PC-9 (cell line): ENCODE measurements at regions not wholly inside any gene's neighbourhood (a gene's known extent, or its start where the extent isn't known, plus 50 kb on each side); places are given as distances from the start of the nearest gene placed in this dataset.

Experiments used
- BruUV-seq: library from RNA; stranded (reverse); fragments of 400-500 nt; replicated peaks from 2 replicates; lab custom pipeline; 2021; lab: Mats Ljungman, UMichigan
- CTCF ChIA-PET: fragments of 300-600 bp; sonication (Branson Sonifier 250); formaldehyde crosslinking; loops from one replicate; lab custom pipeline; 2022; ENCODE audit warnings: antibody characterized with exemption; lab: Charles Lee
- POLR2A ChIA-PET: fragments of 300-600 bp; sonication (Branson Sonifier 250); formaldehyde crosslinking; loops from one replicate; lab custom pipeline; 2022; ENCODE audit warnings: antibody characterized with exemption; ENCODE audit not compliant: unreplicated experiment; lab: Charles Lee
- DNase-seq, 2 experiments: peaks; one replicate each; pipeline versions ENCODE4 v3.0.0 to v3.0.0-alpha.2; 2015 to 2022; ENCODE audit warnings: mixed read lengths in 1 of 2
- H2AFZ ChIP-seq: fragments of 200-600 bp; sonication (generic); 2 replicates; pipeline ENCODE4 v1.8.1; 2017; ENCODE audit warnings: antibody characterized with exemption
- H3F3A ChIP-seq: fragments of 200-600 bp; sonication (generic); 2 replicates; pipeline ENCODE4 v1.8.1; 2017; ENCODE audit warnings: antibody characterized with exemption, mild to moderate bottlenecking, low read depth; ENCODE audit not compliant: insufficient read depth
- H3K27ac ChIP-seq: fragments of 200-600 bp; sonication (generic); 2 replicates; pipeline ENCODE4 v1.6.1; 2016; ENCODE audit warnings: mixed run types
- H3K27me3 ChIP-seq: fragments of 200-600 bp; sonication (generic); 2 replicates; pipeline ENCODE4 v1.6.1; 2016; ENCODE audit warnings: low read depth, mixed run types; ENCODE audit not compliant: insufficient read depth
- H3K36me3 ChIP-seq: fragments of 200-600 bp; sonication (generic); 2 replicates; pipeline ENCODE4 v1.6.1; 2016; ENCODE audit warnings: low read depth, mixed run types
- H3K4me1 ChIP-seq: fragments of 200-600 bp; sonication (generic); replicated peaks from 2 replicates; pipeline ENCODE4 v1.6.1; 2016; ENCODE audit warnings: mixed run types; ENCODE audit not compliant: insufficient read depth
- H3K4me2 ChIP-seq: fragments of 200-600 bp; sonication (generic); 2 replicates; pipeline ENCODE4 v1.6.1; 2017; ENCODE audit warnings: mixed run types
- H3K4me3 ChIP-seq: fragments of 200-600 bp; sonication (generic); 2 replicates; pipeline ENCODE4 v1.6.1; 2016; ENCODE audit warnings: mixed run types
- H3K79me2 ChIP-seq: fragments of 200-600 bp; sonication (generic); 2 replicates; pipeline ENCODE4 v1.6.1; 2017; ENCODE audit warnings: low read depth, mixed run types
- H3K9me2 ChIP-seq: fragments of 200-600 bp; sonication (generic); 2 replicates; pipeline ENCODE4 v1.8.1; 2017; ENCODE audit warnings: mild to moderate bottlenecking; ENCODE audit not compliant: insufficient read depth
- H3K9me3 ChIP-seq: fragments of 200-600 bp; sonication (generic); 2 replicates; pipeline ENCODE4 v1.8.1; 2016; ENCODE audit warnings: low read depth; ENCODE audit not compliant: insufficient read depth
- H4K20me1 ChIP-seq: fragments of 200-600 bp; sonication (generic); 2 replicates; pipeline ENCODE4 v1.8.1; 2017; ENCODE audit not compliant: insufficient read depth
- CTCF ChIP-seq: fragments of 200-600 bp; sonication (generic); conservative IDR thresholded peaks from 2 replicates; pipeline ENCODE4 v1.6.1; 2017; ENCODE audit warnings: mixed run types, antibody characterized with exemption, mild to moderate bottlenecking, moderate library complexity
- EZH2 ChIP-seq: fragments of 200-600 bp; sonication (generic); IDR thresholded peaks from 2 replicates; pipeline ENCODE4 v1.8.0; 2017; ENCODE audit warnings: antibody characterized with exemption, low read depth
- intact Hi-C: fragments of 100-400 bp; cut with micrococcal nuclease; formaldehyde crosslinking; loops from one replicate; pipeline ENCODE4 v1.10.0; 2022; ENCODE audit not compliant: unreplicated experiment

- Histone ChIP-seq H3K4me1 (no peaks in the 10 kb centered on the region), H2AFZ (no peak overlapping the region), H3K4me3 (no peak overlapping the region), H4K20me1 (no peaks in the 10 kb centered on the region), H3K9me3 (no peaks in the 10 kb centered on the region), H3K27me3 (no peaks in the 10 kb centered on the region), H3K27ac (no peak overlapping the region), H3K36me3 (no peaks in the 10 kb centered on the region), H3F3A (no peaks in the 10 kb centered on the region), H3K9me2 (no peaks in the 10 kb centered on the region), H3K79me2 (no peaks in the 10 kb centered on the region), H3K4me2 (no peak overlapping the region)
- intact Hi-C loops: loop anchor here (5.0 kb wide), 1 partner anchor 492 kb away; no protein-coding TSS in a partner anchor
- CTCF ChIA-PET: no interaction called here
- no peak for DNase-seq
- POLR2A ChIA-PET: no interaction called here
- no peak for TF ChIP-seq EZH2
- no TSS peak for BruUV-seq
These were observed 252.9 kb downstream of the RNF152 start for GRCh38 chr18:61639886-61640285.

GRCh38 chr18:61637905-61638595, 254.8 kb downstream of the RNF152 start:
- Histone ChIP-seq H2AFZ (no peak overlapping the region), H3K27me3 (no peaks in the 10 kb centered on the region), H3F3A (no peaks in the 10 kb centered on the region), H3K9me3 (no peaks in the 10 kb centered on the region), H3K36me3 (no peaks in the 10 kb centered on the region), H3K4me3 (no peak overlapping the region), H3K4me2 (no peak overlapping the region), H3K27ac (no peak overlapping the region), H3K79me2 (no peaks in the 10 kb centered on the region), H4K20me1 (no peaks in the 10 kb centered on the region), H3K9me2 (no peaks in the 10 kb centered on the region), H3K4me1 (no peaks in the 10 kb centered on the region)
- no TSS peak for BruUV-seq
- intact Hi-C loops: loop anchor here (5.0 kb wide), 1 partner anchor 494 kb away; no protein-coding TSS in a partner anchor
- ChIA-PET CTCF (interaction anchor here (0.5 to 0.6 kb wide), 2 partner anchors 14 kb away, joined by 3 to 17 read pairs; no protein-coding TSS in a partner anchor), POLR2A (no interaction called here)
- no peak for TF ChIP-seq EZH2
- TF ChIP-seq CTCF: no peak
- no peak for DNase-seq

GRCh38 chr18:61637319-61637718, 255.5 kb downstream of the RNF152 start:
- Histone ChIP-seq H3K4me2 (no peak overlapping the region), H3K27ac (no peak overlapping the region), H3K4me3 (no peak overlapping the region), H3K36me3 (no peaks in the 10 kb centered on the region), H2AFZ (no peak overlapping the region), H3K9me2 (no peaks in the 10 kb centered on the region), H4K20me1 (no peaks in the 10 kb centered on the region), H3K79me2 (no peaks in the 10 kb centered on the region), H3K9me3 (no peaks in the 10 kb centered on the region), H3K27me3 (no peaks in the 10 kb centered on the region), H3F3A (no peaks in the 10 kb centered on the region), H3K4me1 (no peaks in the 10 kb centered on the region)
- no peak for TF ChIP-seq EZH2
- no peak for TF ChIP-seq CTCF
- intact Hi-C loops: loop anchor here (5.0 kb wide), 1 partner anchor 495 kb away; no protein-coding TSS in a partner anchor
- no peak for DNase-seq
- BruUV-seq: no TSS peak
- ChIA-PET POLR2A (no interaction called here), CTCF (interaction anchor here (0.5 to 1.2 kb wide), 2 partner anchors 15 to 36 kb away, joined by 3 to 4 read pairs; no protein-coding TSS in a partner anchor)
